HG02981 (cell line): ENCODE measurements at regions not wholly inside any gene's neighbourhood (a gene's known extent, or its start where the extent isn't known, plus 50 kb on each side); places are given as distances from the start of the nearest gene placed in this dataset.
"Not testable (repeated sequence)": the region's sequence is repeated elsewhere in the genome, so short reads cannot be mapped to it uniquely, and the experiment has no call there.

ENCODE experiments used
- ATAC-seq: cut with Tn5 transposase; IDR thresholded peaks from one replicate; pipeline ENCODE4 v1.9.1; 2021; ENCODE audit warnings: mild to moderate bottlenecking, moderate library complexity; ENCODE audit not compliant: unreplicated experiment

DNA sequence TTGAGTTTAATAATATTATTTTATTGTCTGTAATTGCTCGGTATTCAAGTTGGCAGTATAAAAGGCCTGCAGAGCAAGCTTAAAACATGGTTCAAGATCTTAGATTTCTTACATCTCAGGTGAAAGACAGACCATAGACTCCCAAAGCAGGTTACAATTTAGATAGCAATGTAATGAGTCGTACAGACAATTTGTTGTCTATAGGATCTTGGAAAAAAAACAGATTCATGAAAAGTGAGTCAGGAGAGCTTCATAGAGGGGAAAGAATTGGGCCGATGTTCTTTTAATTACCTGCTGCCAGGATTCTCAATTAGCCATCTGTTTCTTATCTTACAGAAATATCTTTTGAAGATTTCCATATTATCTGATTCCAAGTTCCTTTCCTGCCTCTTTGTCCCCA is 111.5 kb upstream of the IKBKE start:
- ATAC-seq: not testable (repeated sequence)

- ATAC-seq: not testable (repeated sequence)
Measured at GRCh38 chr1:206359377-206359776, 110.9 kb upstream of the IKBKE start.

DNA sequence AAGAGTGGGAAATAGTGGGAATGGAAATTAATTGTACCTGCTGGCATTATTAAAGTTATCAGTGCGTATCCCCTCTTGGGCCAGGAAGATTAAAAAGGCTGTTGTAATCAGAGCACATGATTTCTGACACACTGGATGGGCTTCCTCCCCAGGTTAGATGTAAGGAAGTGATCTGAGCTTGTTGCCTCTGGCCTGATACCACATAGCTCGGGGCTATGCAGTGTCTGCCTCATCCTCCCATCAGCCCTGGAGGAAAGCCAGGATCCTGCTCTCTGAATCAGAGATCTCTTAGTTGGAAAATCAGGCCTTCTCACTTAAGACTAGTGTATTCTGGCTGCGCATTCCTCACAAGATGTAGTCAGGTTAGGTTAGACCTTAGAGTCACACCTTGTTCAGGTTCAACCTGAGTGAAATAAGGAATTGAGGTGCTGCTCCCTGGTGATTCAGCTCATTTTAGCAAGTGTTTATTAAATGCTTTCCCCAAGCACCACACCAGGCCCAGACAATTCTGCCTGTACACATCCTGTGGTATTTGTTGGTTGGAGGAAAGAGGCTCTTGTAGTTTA is 108.2 kb upstream of the IKBKE start:
- ATAC-seq: not testable (repeated sequence)

- not testable (repeated sequence) for ATAC-seq
Measured at GRCh38 chr1:206362994-206363393, 107.3 kb upstream of the IKBKE start.

GRCh38 chr1:206365271-206365670 is 105.0 kb upstream of the IKBKE start:
- not testable (repeated sequence) for ATAC-seq

GRCh38 chr1:206366131-206366530 is 104.1 kb upstream of the IKBKE start:
- not testable (repeated sequence) for ATAC-seq

- ATAC-seq: not testable (repeated sequence)
Measured at GRCh38 chr1:206366772-206367171, 103.5 kb upstream of the IKBKE start.

- ATAC-seq: not testable (repeated sequence)
Measured at GRCh38 chr1:206367955-206368622, 102.2 kb upstream of the IKBKE start.

DNA sequence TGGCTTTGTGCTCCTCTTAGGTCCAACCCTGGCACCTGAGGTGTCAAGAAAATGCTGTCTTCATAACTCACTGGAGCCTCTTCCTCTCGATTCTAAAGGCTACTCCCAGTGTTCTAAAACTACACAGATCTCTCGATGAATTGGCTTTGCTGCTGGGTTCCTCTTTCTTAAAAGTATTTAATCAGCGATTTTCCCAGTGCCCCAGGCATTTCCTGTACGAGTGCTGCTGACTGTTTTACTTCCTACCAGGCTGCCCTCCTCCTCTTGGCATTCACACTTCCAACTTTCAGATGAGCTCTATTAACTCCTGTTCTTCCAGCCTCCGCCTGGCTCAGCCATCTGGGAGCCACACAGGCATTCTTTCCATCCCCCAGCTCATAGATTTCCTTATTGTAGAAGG is 95.6 kb upstream of the IKBKE start:
- ATAC-seq: not testable (repeated sequence)

- not testable (repeated sequence) for ATAC-seq
Measured at GRCh38 chr1:206375552-206375951, 94.7 kb upstream of the IKBKE start.

- ATAC-seq: not testable (repeated sequence)
Measured at GRCh38 chr1:206378506-206378905, 91.8 kb upstream of the IKBKE start.

- not testable (repeated sequence) for ATAC-seq
Measured at GRCh38 chr1:206379245-206379644, 91.0 kb upstream of the IKBKE start.

- ATAC-seq: not testable (repeated sequence)
Measured at GRCh38 chr1:206380163-206380790, 90.0 kb upstream of the IKBKE start.

GRCh38 chr1:206380791-206381610 is 89.3 kb upstream of the IKBKE start:
- not testable (repeated sequence) for ATAC-seq

DNA sequence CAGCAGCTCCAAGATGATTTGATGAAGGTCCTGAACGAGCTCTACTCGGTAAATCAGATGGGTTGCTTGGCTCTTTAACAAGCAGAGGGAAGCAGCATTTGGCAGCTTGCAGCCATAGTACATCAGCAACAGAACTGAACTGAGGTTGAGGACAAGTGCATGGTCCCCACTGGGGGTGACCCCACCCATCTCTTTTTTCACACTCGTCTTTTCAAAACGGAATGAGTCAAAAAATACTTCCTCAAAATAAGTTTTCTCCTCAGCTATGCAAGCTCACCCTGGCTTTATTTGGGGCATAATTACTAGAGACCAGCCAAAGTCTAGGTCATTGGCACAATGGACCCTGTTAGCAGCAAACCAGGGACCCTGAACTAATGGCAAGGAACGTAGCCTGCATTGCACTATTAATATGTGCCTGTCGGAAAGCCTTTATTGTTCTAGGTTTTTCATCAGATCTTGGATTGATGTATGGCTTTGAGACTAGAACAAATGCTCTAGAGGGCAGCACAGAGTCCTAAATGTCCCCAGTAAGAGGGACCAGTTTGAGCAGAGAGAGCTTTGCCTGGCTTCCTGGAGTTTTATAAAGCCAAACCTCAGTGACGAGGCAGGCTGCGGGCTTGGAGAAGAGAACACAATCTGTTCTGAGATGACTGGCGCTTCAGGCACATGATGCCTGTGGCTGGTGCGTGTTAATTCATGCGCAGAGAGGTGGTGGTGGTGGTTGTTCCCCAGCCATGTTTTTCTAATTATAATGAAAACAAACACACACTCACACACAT is 86.1 kb upstream of the IKBKE start:
- ATAC-seq: not testable (repeated sequence)

DNA sequence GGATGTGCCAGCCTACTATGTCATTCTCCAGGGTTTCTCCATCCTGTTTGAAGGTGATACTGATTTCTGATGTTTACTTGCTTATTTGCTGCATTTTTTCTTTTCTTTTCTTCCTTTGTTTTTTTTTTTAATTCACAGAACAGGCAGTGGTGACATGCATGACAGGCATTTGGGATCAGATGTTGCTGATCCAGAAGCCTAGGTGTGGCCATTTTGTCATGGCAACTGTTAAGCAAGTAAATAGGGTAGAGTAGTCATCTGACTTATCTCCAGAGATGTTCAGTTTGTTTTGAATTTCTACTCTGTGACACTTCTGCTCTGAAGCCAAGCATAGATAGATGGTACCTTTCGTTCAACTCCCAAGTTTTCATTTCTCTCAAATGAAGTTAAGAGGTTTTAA is 85.4 kb upstream of the IKBKE start:
- not testable (repeated sequence) for ATAC-seq

GRCh38 chr1:206387631-206388030 is 82.6 kb upstream of the IKBKE start:
- ATAC-seq: not testable (repeated sequence)

DNA sequence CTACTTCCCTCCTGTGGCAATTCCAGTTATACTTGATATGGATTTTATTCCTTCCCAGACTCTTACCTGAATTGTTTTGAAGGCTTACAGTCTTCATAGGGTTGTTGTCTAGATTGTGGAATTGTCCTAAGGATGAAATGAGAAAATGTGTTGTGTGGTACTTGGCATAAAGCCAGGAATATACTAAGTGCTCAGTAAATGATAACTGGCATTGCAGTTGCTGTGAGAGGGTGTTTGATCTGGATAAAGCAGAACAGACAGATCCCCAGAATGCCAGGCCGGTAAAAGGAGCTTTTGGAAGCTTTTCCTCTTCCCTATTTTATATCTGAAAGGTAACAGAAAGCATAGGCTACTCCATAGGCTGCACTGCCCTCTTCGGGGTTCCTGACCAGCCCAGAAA is 78.4 kb upstream of the IKBKE start:
- not testable (repeated sequence) for ATAC-seq

DNA sequence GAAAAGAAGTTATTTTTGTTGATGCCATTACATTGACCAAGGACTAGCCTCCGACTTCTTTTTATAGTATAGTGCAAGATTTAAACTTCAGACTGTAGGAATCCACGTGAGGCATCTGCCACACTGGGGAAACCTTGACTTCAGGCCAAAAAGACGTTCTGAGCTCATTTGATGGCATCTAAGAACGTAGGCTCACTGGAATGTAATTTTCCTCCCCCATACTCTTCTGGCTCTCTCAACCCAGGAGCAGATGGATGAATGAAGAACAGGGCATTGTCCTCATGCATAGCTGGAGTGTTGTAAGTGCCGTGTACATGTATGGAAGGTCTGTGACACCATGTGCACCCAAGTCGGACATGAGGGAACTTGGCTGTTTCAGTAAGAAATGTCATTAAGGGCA is 72.8 kb upstream of the IKBKE start:
- not testable (repeated sequence) for ATAC-seq

- not testable (repeated sequence) for ATAC-seq
Measured at GRCh38 chr1:206398261-206398660, 72.0 kb upstream of the IKBKE start.
